DMS153 treated with DMSO at 0.1 percent for 48 hours (cell line): ENCODE measurements at regions not wholly inside any gene's neighbourhood (a gene's known extent, or its start where the extent isn't known, plus 50 kb on each side); places are given as distances from the start of the nearest gene placed in this dataset.

Experiments
- DNase-seq: peaks from one replicate; lab custom pipeline; 2025; ENCODE audit not compliant: unreplicated experiment; lab: John Stamatoyannopoulos, UW

DNA sequence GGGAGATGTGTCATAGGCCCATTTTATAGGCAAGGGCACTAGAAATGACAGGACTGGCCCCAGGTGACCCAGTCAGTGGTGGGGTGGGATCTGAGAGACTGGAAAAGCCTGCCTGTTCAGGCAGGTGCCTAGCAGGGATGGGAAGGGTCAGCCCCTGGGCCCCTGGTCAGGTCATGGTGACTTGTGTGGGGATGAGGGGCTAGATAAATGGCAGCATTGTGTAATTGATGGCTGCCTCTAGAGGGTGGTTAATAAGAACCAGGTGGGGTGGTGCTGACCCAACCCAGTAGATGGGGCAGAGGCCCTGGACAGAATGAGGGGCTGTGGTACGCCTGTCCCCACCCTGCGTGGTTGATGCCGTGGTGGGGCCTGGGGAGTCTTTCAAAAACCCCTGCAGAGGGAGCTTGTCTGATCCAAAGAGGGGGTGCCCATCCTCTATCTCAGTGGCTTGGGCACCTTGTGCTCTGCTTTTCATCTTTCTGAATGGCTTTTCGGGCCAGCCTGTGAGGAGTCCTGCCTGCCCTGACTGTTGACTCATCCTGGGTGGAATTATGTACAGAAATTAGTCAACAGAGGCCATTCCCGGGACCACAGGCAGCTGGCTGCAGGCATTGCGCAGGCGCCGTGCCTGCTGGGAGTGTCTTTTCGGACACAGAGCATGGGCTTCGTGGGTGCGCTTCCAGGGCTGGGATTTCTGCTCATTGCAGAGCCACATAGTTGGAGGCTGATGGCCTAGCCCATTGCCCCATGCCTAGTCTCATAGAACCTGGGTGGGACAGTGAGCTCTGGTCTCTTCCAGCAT, 93.6 kb upstream of the PITX1 start:
- DNase-seq: no peak

DNA sequence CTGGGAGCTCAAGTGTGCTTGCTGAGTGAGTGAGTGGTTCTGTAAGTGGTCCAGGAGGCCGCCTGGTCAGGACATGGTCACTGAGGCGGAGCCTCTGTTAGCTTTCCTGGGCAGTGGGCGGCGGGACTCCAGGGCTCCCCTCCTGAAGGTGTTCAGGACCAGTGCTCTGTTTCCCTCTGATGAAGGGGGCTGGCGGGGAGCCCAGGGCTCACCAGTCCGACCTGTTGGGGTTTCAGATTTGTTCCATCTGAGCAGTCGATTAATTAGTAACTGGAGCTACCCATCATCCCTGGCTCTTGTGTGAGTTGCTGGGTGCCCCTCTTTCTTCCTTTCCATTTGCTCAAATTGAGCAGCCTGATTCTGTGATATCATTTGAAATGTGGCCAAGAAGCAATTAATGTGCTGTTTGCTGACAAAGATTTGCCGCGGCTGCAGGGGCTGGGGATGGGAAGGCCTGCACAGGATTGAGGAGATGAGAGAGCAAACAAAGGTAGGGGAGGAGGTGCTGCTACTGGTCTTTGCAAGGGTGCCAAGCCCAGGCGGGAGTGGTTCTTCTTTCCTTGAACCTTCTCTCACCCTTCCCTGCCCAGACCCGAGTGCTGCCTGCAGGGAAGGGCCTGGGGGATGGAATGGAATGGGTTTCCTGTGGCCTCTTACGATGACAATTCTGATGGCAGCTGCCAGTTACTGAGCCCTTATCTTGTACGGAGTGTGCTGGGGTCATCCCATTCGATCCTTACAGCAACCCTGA, 92.8 kb upstream of the PITX1 start:
- no peak for DNase-seq

DNA sequence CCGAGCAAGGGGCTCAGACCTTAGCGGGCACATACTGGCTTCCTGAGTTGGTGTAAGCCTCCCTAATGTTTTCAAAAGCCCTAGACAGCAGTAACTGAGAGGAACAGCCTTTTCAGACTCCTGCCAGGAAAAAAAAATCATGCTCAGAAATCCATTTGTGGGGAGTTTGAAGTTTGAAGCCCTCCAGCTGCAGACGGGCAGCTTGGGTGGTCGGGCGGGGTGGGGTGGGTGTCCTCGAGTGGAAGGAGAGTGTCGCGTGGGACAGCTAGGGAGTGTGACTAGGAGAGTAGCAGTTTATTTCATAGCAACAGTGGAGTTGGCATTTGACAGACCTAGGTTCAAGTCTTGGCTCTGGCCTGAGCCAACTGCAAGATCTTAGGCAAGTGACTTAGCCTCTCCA, 90.7 kb upstream of the PITX1 start:
- DNase-seq: no peak

DNA sequence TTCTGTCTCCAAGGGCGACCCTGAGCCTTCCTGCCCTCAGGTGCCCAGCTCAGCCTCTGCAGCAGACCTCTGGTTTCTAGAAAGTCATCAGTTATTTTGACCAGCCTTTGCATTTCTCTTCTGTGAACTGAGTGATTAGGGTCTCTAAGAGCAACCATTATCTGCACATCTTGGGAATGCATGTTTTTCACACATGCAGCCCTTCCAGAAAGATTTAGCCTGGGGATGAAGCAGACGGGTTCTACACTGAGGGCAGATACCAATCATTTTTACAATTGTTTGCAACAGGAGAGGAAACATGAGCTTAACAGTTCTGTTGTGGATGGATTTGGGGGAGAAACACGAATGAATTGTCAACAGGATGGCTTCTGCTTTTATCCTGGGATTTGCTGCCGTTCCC, 90.1 kb upstream of the PITX1 start:
- no peak for DNase-seq

DNA sequence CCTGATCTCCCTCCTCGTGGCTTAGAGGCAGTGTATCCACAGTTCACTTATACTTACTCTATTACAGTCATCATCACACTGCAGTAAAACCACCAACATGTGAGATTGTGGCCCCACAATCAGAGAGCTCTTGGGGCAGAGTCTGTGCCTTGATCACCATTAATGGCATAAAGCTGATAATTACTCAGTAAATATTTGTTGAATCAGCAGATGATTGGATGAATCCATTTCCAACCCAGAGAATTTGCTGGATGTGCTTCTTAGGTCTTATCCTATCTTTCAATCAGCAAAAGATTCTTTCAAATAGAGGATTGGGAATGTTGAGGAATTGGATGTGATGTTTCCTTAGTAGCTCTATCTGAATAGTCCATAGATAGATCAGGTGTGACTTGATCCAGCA, 88.8 kb upstream of the PITX1 start:
- DNase-seq: no peak

DNA sequence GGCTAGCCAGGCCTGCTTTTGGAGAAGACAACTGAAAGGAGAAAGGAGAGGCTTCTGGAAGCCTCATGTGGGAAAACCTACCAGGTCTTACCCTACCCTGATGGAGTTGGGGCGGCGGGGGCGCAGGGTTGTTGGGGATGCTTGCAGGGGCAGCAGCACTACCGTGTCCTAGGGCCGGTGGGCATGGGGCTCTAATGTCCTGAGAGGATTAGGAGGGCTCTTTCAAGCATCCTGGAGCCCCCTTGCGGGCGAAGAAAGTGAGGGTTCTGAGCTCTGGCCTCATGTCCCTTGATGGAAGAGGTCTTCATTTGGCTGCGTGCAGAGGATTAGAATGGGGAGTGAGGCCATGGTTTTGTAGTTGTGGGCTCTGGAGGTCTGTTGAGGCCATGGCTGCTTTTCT, 86.9 kb upstream of the PITX1 start:
- DNase-seq: no peak

DNA sequence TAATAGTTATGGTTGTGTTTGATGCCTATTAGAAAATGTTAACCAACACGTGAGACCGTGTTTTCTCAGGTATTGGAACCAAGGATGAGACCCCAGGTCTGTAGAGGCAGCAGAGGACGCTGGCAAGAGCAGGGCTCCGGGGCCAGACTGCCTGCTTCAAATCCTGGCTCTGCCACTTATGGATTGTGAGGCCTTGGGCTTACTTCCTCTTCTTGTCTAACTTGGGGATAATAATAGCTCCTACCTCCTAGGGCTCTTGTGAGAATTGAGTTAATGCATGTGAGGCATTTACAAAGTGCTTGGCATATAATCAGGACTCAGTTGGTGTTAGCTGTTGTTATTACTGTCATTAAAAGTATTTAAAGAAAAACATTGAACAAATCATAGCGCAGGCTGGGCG, 85.5 kb upstream of the PITX1 start:
- no peak for DNase-seq

DNA sequence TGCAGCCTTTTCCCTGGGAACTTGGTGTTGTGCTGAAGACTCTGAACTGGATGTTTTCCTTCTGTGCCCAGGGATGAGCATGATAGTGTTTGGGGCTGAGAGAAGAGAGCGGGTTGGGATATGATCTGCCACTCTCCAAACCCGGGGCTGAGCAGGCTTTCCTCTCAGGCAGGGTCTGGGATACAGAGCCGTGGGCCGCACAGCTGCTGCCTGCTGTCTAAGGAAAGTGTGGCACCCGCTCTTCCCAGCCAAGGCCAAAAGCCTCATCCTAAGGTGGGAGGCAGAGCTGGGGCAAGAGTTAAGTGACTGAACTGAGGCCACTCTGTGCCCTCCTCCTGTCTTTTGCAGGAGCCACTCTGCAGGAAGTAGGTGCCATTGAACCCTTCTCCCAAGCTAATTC, 83.6 kb upstream of the PITX1 start:
- no peak for DNase-seq

DNA sequence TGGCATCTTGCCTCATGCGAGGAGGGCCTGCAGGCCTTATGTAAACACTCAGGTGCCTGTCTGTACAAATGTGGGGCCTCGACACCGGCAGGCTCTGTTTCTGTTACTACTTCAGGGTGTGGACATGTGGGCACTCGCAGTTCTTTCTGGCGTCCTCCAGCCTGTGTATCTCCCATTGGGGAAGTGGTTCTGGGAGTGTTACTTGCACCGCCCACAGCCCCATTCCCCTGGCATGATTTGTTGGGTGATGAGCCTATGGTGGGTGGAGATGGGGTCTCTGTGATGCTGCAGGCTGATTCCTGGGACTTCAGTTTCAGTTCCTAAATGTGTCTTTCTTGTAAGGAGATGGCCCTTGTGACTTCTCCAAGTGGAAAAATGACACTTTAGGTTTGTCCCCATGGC, 82.1 kb upstream of the PITX1 start:
- DNase-seq: no peak

DNA sequence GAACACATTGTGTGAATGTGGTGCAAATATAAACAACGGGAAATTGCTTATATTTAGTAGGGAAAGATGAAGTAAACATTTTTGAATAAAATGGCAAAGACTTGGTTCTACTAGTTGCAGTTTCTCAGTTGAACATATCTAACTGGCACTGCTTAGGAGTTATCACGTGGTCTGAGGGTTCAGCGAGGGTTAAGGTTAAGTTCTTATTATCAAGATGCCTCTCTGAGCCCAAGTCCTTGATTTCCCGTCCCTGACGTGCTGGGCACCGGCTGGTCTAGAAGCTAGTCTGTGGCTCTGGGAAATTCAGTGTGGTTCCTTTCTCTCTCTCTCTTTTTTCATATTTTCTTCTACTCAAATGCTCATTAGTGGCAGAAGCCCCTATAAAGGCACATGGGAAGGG, 81.6 kb upstream of the PITX1 start:
- DNase-seq: no peak

DNA sequence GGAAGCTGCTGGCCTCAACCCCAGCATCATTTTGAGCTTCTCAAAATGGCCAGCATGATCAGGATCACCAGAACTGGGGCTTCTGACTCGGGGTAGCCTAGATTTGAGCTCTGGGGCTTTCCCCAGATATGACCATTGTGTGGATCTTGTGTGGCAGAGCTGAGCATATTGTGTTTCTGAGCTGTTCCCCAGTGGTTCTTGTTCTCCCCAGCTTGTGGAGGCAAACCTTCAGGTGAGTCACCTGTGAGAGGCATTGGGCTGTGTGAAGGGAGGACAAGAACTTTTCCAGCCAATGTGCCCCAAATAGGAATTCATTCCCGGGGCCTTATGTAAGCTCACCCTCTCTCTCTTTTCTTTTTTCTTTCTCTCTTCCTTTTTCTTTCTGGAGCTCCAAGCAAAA, 80.7 kb upstream of the PITX1 start:
- no peak for DNase-seq

DNA sequence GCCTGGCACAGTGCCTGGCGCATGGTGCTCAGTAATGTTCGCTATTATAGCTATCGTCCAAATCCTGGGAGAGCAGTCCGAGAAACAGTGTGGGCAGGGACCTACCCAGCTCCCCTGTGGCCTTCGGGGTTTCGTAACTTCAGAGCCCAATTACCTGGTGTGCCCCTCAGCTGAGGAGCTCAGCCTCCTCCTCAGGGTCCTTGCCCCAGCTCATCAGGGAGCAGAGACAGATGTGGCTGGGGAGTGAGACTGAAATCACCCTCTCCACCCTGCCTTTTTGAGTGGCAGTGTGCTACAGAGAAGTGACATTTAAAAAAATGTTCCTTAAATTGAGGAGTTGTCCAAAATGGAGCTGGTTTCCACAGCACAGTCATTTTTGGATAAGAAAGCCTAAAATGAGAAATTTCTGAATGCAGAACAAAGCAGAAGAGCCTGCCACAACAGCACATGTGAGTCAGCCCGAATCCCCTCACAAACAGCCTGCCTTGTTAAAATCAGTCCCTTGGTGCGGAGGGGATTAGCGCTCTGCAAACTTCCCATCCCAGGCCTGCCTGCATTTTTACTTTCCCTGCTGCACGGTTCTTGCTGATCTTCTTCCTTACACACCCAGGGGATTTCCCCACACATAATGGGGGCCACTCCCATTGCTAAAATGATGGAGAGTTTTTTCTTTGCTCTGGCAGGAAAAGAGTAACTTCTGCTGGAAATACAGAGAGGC, 78.1 kb upstream of the PITX1 start:
- DNase-seq: no peak

DNA sequence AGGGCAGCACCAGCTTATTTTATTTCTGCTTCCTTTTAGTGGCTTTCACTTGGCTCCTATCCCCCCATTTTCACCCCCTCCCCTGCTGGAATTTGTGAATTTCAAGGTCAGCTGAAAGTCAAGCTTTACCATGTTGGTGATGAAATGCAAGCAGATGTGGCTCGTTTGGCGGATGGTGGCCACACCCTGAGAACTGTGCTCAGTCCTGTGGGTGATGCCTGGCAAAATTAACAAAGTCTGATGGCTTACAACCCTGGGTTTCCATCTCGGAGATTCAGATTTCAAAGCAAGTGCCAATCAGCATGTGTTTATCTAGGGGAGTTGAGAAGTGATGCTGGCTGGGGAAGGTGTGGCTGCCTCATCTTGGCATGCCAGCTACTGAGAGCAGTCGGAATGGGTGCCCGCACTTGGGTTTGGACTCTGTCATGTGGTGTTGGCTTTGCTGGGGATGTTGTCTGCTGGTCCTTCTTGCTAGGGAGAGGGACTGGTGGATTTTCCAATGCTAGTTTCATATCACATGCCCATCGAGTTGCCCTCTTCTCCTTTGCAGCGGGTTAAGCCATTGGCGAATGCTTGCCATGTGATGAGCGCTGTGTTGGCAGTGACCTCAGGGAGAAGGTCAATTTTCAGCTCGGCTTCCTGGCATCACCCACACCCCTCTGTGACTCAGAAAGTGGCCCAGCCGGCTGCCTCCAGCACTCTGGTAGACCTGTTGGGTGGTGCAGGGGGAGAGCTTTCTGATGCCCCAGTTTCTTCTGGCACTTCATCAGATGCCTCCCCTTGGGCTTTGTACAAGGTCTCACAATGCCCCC, 77.0 kb upstream of the PITX1 start:
- DNase-seq: no peak

DNA sequence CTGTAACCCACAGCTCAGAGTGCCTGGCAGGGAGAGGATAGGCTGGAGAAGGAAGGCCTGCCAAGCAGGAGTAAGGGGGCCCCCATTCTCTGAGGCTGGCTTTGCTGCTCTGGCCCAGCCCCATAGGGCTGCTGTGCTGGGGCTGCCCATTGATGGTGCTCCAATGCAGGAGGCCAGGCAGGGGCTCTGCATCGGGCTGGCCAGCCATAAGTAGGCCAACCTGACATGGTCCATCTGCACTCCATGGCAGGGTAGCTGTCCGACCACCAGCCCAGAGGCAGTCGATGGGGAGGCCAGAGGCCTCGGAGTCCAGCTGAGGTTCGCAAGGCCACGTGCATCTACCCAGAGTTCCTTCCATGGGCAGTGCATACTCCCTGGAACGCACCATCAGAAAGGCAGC, 75.0 kb upstream of the PITX1 start:
- no peak for DNase-seq

DNA sequence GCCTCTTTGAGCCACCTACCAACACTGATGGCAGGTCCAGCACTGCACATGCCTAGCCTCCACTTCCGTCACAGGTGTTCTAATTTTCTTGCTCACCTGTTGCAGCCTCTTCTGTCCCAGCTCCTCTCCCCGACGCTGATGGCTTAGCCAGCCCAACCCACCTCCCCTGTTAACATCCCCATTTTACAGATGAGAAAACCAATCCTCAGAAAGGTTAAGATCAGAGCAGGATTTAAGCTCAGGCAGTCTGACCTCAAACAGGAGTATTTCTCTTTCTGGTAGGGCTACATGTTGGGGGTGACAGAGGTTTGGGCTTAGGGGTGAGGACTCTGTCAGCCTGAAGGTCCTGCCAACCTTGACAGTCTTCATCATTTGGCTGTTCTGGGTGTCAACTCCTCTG, 74.5 kb upstream of the PITX1 start:
- DNase-seq: no peak

DNA sequence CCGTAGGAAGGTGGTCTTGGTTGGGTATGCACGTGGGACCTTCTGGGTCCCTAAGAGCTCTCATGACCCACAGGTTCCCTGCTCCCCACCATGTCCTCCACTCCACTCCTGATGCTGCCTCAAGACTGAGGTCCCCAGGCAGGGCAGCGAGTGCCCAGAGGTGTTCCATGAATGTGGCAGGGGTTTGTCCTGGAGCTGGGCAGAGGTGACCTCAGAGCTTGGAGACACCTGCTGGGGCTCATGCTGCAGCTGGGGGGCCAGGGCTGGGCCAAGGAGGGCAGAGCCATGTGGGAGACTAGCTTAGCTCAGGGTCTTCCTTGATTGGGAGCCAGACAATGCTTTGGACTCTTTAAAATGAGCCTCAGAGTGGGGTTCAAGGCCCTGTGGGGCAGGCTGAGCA, 74.0 kb upstream of the PITX1 start:
- no peak for DNase-seq

DNA sequence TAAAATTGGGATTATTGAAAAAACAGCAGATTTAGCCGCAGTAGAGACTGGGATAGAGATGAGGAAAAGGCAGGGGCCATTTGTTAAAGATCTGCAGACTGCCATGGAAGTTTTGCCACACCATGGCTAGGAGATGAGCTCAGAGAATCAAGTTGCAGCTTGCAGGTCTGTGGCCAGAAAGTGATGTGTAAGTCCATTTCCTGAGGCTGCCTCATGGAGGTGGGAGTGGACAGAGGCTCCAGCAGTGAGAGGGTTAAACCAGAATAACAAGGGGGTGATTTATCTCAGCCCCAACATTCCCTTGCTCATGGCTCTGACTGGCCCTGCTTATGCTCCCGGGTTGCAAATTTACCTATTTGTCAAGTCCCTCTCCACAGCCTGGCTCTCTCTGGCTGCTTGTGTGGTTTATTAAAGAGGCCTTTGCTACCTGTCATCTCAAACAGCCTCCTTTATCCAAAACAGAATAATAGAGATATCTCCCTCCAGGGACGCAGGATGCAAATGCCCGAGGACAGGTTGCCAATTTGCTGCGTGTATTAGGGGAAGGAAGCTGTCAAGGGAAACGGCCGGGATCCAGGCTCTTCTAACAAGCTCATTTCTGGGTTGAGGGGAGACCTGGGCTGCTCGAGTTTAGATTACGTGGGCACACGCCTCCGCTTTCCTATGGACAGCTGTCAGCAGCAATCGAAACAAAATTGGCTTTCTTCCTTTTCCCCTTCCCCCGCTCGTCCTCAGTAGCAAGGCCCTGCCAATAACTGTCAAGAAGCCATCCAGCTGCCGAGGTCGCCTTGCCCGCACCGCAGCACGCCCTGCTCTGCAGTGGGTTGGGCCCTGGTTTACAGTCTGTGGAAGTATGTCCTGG, 72.8 kb upstream of the PITX1 start:
- no peak for DNase-seq

DNA sequence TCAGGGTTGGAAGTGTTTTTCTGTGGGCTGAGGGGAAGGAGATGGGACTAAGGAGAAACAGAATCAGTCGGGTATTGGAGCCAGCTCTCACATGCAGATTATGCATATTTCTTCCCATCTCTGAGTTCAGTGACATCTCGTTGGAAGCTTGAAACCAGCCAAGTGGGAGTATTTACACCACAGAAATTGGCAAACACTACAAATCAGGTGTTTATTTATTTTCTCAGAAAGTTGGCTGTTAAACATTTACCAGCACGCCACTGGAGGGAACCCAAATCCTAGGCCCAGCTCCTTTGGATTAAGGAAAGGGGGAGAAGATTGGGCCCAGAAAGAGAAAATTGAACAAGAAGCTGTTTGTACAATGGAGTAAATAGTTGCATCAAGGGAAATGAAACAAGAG, 72.1 kb upstream of the PITX1 start:
- DNase-seq: no peak

DNA sequence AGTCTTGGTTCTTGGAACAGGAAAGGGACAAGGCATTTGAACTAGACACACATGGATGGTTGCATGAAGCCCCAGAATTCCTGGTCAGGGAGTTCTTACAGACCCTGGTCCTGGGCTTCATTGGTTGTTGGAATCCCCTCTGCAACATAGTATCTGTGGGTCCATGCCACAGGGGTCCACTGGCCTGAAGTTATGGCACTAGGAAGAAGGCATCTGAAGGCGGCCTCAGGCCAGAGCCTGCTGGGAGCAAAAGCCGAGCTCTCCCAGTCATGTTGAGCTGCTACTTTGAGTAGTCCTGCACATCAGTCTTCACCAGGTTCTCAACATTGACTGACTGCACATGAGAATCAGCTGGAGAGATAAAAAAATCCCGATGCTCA, 71.1 kb upstream of the PITX1 start:
- no peak for DNase-seq

DNA sequence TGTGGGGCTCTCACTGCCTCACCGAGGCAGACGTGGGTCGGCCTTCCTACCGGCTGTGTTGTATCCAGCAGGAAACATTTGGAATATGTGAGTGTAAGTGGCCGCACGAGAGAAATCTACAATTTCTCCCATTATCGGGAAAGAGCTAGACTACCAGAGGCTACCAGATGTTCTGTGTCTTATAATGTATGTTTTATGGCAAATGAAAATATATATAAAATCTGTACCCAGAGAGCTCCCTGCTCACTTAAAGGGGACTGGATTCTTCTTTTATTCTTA, 69.5 kb upstream of the PITX1 start:
- DNase-seq: no peak
